HCT116 (cell line): ENCODE measurements at regions not wholly inside any gene's neighbourhood (a gene's known extent, or its start where the extent isn't known, plus 50 kb on each side); places are given as distances from the start of the nearest gene placed in this dataset.

Experiments
- ATAC-seq: fragments of 200-7000 bp; cut with Tn5 transposase; 2 replicates; pipeline ENCODE4 v1.9.1; 2020; ENCODE audit warnings: mild to moderate bottlenecking, moderate library complexity
- BruUV-seq: library from RNA; stranded (reverse); fragments of 400-500 nt; replicated peaks from 2 replicates; lab custom pipeline; 2021; lab: Mats Ljungman, UMichigan
- CTCF ChIA-PET: fragments of 300-600 bp; sonication (Branson Sonifier 250); formaldehyde crosslinking; loops from one replicate; lab custom pipeline; 2021; ENCODE audit warnings: antibody characterized with exemption; lab: Charles Lee
- POLR2A ChIA-PET: fragments of 300-600, 350-600 bp; sonication (Branson Sonifier 250); formaldehyde crosslinking; loops from one replicate; lab custom pipeline; 2021; ENCODE audit warnings: antibody characterized with exemption; lab: Charles Lee
- RAD21 ChIA-PET, 2 experiments: fragments of 300-600 bp; sonication (Branson Sonifier 250); formaldehyde crosslinking; loops; one replicate each; lab custom pipeline; 2023; ENCODE audit warnings: low total read pairs in 2 of 2; ENCODE audit not compliant: uncharacterized antibody in 2 of 2, unreplicated experiment in 2 of 2, low non-redundant PET in 1 of 2; lab: Charles Lee
- DNase-seq: peaks from one replicate; pipeline ENCODE4 v3.0.0-alpha.2; 2010; ENCODE audit warnings: low read depth, low spot score
- H2AFZ ChIP-seq: fragments of 200-600 bp; shearing (Covaris generic), sonication (generic); 2 replicates; pipeline ENCODE4 v1.6.1; 2017; ENCODE audit warnings: low read depth, mixed run types, mixed read lengths, antibody characterized with exemption, low read length; ENCODE audit not compliant: poor library complexity, severe bottlenecking
- H3K27ac ChIP-seq: 2 replicates; pipeline ENCODE4 v1.5.1; 2012; ENCODE audit warnings: low read depth, low read length
- H3K27me3 ChIP-seq: fragments of 200-600 bp; sonication (generic); 2 replicates; pipeline ENCODE4 v1.6.1; 2016; ENCODE audit warnings: mixed run types, low read length, mixed read lengths; ENCODE audit not compliant: insufficient read depth
- H3K36me3 ChIP-seq, 2 experiments: fragments of 200-500 bp in 1 of 2; fragments of 200-600 bp in 1 of 2; sonication (Bioruptor generic) in 1 of 2; sonication (generic) in 1 of 2; 2 replicates each; pipeline versions ENCODE4 v1.5.1 to v1.6.1; 2014 to 2016; ENCODE audit warnings: low read length in 2 of 2, inconsistent platforms in 1 of 2, mixed read lengths in 1 of 2, mixed run types in 1 of 2; ENCODE audit not compliant: insufficient read depth in 2 of 2, control insufficient read depth in 1 of 2
- H3K4me1 ChIP-seq, 2 experiments: fragments of 200-600 bp in 1 of 2; sonication (generic) in 1 of 2; 2 replicates each; pipeline versions ENCODE4 v1.5.1 to v1.6.1; 2012 to 2017; ENCODE audit warnings: low read length in 2 of 2, inconsistent platforms in 1 of 2, mild to moderate bottlenecking in 1 of 2, mixed read lengths in 1 of 2, mixed run types in 1 of 2, moderate library complexity in 1 of 2; ENCODE audit not compliant: insufficient read depth in 2 of 2, control insufficient read depth in 1 of 2
- H3K4me2 ChIP-seq: fragments of 200-600 bp; sonication (generic); 2 replicates; pipeline ENCODE4 v1.6.1; 2017; ENCODE audit warnings: mixed run types, low read length, mixed read lengths
- H3K4me3 ChIP-seq, 2 experiments: fragments of 200-600 bp in 1 of 2; sonication (generic) in 1 of 2; replicated peaks in 1 of 2; 2 replicates each; pipeline ENCODE4 v1.5.1; 2011 to 2016; ENCODE audit warnings: low read length in 2 of 2, control low read depth in 1 of 2, low read depth in 1 of 2, mild to moderate bottlenecking in 1 of 2, mixed read lengths in 1 of 2, mixed run types in 1 of 2
- H3K79me2 ChIP-seq: fragments of 200-600 bp; sonication (generic); 2 replicates; pipeline ENCODE4 v1.6.1; 2017; ENCODE audit warnings: mild to moderate bottlenecking, mixed run types, low read length, moderate library complexity, mixed read lengths; ENCODE audit not compliant: insufficient read depth
- H3K9ac ChIP-seq: fragments of 200-600 bp; sonication (generic); 2 replicates; pipeline ENCODE4 v1.6.1; 2016; ENCODE audit warnings: low read length, mixed read lengths
- H3K9me2 ChIP-seq: fragments of 200-600 bp; sonication (generic), shearing (Covaris generic); 2 replicates; pipeline ENCODE4 v1.6.1; 2017; ENCODE audit warnings: mixed run types, mild to moderate bottlenecking, moderate library complexity; ENCODE audit not compliant: insufficient read depth
- H3K9me3 ChIP-seq, 2 experiments: fragments of 200-500 bp in 1 of 2; fragments of 200-600 bp in 1 of 2; sonication (Bioruptor generic) in 1 of 2; sonication (generic) in 1 of 2; 2 replicates each; pipeline ENCODE4 v1.6.1; 2014 to 2017; ENCODE audit warnings: low read length in 2 of 2, mixed read lengths in 2 of 2, inconsistent platforms in 1 of 2, low read depth in 1 of 2, mild to moderate bottlenecking in 1 of 2, mixed run types in 1 of 2, moderate library complexity in 1 of 2; ENCODE audit not compliant: control insufficient read depth in 1 of 2, insufficient read depth in 1 of 2
- H4K20me1 ChIP-seq: fragments of 200-600 bp; sonication (generic), shearing (Covaris generic); 2 replicates; pipeline ENCODE4 v1.6.1; 2017; ENCODE audit warnings: mixed run types, mild to moderate bottlenecking, moderate library complexity; ENCODE audit not compliant: insufficient read depth
- ATF3 ChIP-seq: IDR thresholded peaks from 2 replicates; pipeline ENCODE4 v1.6.1; 2012
- CEBPB ChIP-seq: IDR thresholded peaks from 2 replicates; pipeline ENCODE4 v1.6.1; 2012; ENCODE audit warnings: low read depth
- CTCF ChIP-seq, 3 experiments: fragments of 200-600 bp in 1 of 3; sonication (generic) in 1 of 3; IDR thresholded peaks in 2 of 3; conservative IDR thresholded peaks in 1 of 3; 2 replicates each; pipeline ENCODE4 v1.5.1; 2012 to 2017; ENCODE audit warnings: low read depth in 2 of 3, low read length in 2 of 3, antibody characterized with exemption in 1 of 3, borderline replicate concordance in 1 of 3, control low read depth in 1 of 3, mild to moderate bottlenecking in 1 of 3, mixed read lengths in 1 of 3, mixed run types in 1 of 3, moderate library complexity in 1 of 3; ENCODE audit not compliant: insufficient read depth in 1 of 3
- EGR1 ChIP-seq: IDR thresholded peaks from 2 replicates; pipeline ENCODE4 v1.6.1; 2012; ENCODE audit warnings: low read depth
- ELF1 ChIP-seq: IDR thresholded peaks from 2 replicates; pipeline ENCODE4 v1.6.1; 2012; ENCODE audit warnings: low read depth, borderline replicate concordance
- EZH2phosphoT487 ChIP-seq: fragments of 200-600 bp; IDR thresholded peaks from 2 replicates; pipeline ENCODE4 v1.6.1; 2018; ENCODE audit warnings: antibody characterized with exemption, borderline replicate concordance
- FOSL1 ChIP-seq: IDR thresholded peaks from 2 replicates; pipeline ENCODE4 v1.6.1; 2012; ENCODE audit warnings: low read depth
- JUND ChIP-seq: IDR thresholded peaks from 2 replicates; pipeline ENCODE4 v1.6.1; 2012
- MAX ChIP-seq: IDR thresholded peaks from 2 replicates; pipeline ENCODE4 v1.6.1; 2012
- POLR2A ChIP-seq: IDR thresholded peaks from 2 replicates; pipeline ENCODE4 v1.7.0; 2011; ENCODE audit warnings: borderline replicate concordance; ENCODE audit not compliant: insufficient read depth, insufficient read length; ENCODE audit errors: extremely low read depth
- RAD21 ChIP-seq: IDR thresholded peaks from 2 replicates; pipeline ENCODE4 v1.6.1; 2012; ENCODE audit warnings: low read depth, mild to moderate bottlenecking
- SP1 ChIP-seq: IDR thresholded peaks from 2 replicates; pipeline ENCODE4 v1.6.1; 2012; ENCODE audit warnings: low read depth
- SRF ChIP-seq: IDR thresholded peaks from 2 replicates; pipeline ENCODE4 v1.6.1; 2012; ENCODE audit warnings: low read depth
- TCF7L2 ChIP-seq: IDR thresholded peaks from 2 replicates; pipeline ENCODE4 v1.7.0; 2011; ENCODE audit warnings: borderline replicate concordance, inconsistent platforms; ENCODE audit not compliant: insufficient read depth, insufficient read length; ENCODE audit errors: extremely low read depth
- YY1 ChIP-seq: IDR thresholded peaks from 2 replicates; pipeline ENCODE4 v1.6.1; 2011; ENCODE audit warnings: low read length, low read depth, moderate library complexity, mild to moderate bottlenecking; ENCODE audit not compliant: insufficient replicate concordance; ENCODE audit errors: extremely low read depth
- ZBTB33 ChIP-seq: IDR thresholded peaks from 2 replicates; pipeline ENCODE4 v1.6.1; 2011; ENCODE audit warnings: mild to moderate bottlenecking, low read length, moderate library complexity; ENCODE audit not compliant: insufficient replicate concordance; ENCODE audit errors: extremely low read depth
- ZFX ChIP-seq: fragments of 450-650 bp; IDR thresholded peaks from 2 replicates; pipeline ENCODE4 v1.6.1; 2017
- intact Hi-C: fragments of 100-400 bp; cut with micrococcal nuclease; formaldehyde crosslinking; loops from 2 replicates; pipeline ENCODE4 v1.10.0; 2022

GRCh38 chr17:33564146-33564545 lies 271.1 kb upstream of the ASIC2 start:
- ChIA-PET POLR2A (no interaction called here), CTCF (no interaction called here), RAD21 (no interaction called here)
- Histone ChIP-seq H3K4me2 (no peak overlapping the region), H3K9me3 (peaks cover 0 to 16% of the 10 kb centered on the region in 2 experiments; a peak in 2 of 4 replicates), H3K27me3 (no peaks in the 10 kb centered on the region), H3K36me3 (no peaks in the 10 kb centered on the region), H3K79me2 (no peaks in the 10 kb centered on the region), H4K20me1 (no peaks in the 10 kb centered on the region), H3K9ac (no peak overlapping the region), H2AFZ (no peak overlapping the region), H3K4me1 (no peaks in the 10 kb centered on the region), H3K4me3 (no peak overlapping the region), H3K27ac (no peak overlapping the region), H3K9me2 (no peaks in the 10 kb centered on the region)
- TF ChIP-seq MAX (no peak), CTCF (IDR thresholded peaks at IDR 0.05 in 2 of 3, conservative IDR thresholded peaks at IDR 0.05 in 1 of 3; ENCODE audit: borderline replicate concordance in 1 of 3, insufficient read depth in 1 of 3, low read depth in 2 of 3, low read length in 2 of 3) (no peak), JUND (no peak), EGR1 (no peak), SRF (no peak), ATF3 (no peak), EZH2phosphoT487 (no peak), POLR2A (no peak), CEBPB (no peak), SP1 (no peak), YY1 (no peak), ZFX (no peak), ELF1 (no peak), TCF7L2 (no peak), FOSL1 (no peak), RAD21 (no peak), ZBTB33 (no peak)
- intact Hi-C loops = no loop called here
- BruUV-seq = no TSS peak
- no peak for ATAC-seq
- no peak for DNase-seq
